CD14-positive monocyte (primary cell): ENCODE measurements at regions not wholly inside any gene's neighbourhood (a gene's known extent, or its start where the extent isn't known, plus 50 kb on each side); places are given as distances from the start of the nearest gene placed in this dataset.

Experiments used
- DNase-seq, 3 donors: peaks; one replicate each; pipeline ENCODE4 v3.0.0-alpha.2; 2011 to 2022
- H2AFZ ChIP-seq: 2 replicates; pipeline ENCODE4 v1.6.0; 2012; ENCODE audit warnings: mild to moderate bottlenecking, low read depth, low read length, inconsistent platforms; ENCODE audit not compliant: insufficient read depth, poor library complexity, severe bottlenecking
- H3K27ac ChIP-seq, 2 donors: 1 replicate in 1 of 2; 2 replicates in 1 of 2; pipeline ENCODE4 v1.5.1; 2012 to 2013; ENCODE audit warnings: low read length in 2 of 2, control low read depth in 1 of 2, inconsistent platforms in 1 of 2, low read depth in 1 of 2, mild to moderate bottlenecking in 1 of 2
- H3K27me3 ChIP-seq, 2 donors: one replicate each; pipeline versions ENCODE4 v1.6.0 to v1.6.1; 2011 to 2013; ENCODE audit warnings: low read length in 2 of 2; ENCODE audit not compliant: control insufficient read depth in 2 of 2, insufficient read depth in 2 of 2
- H3K36me3 ChIP-seq, 2 donors: replicated peaks in 1 of 2; 1 replicate in 1 of 2; 2 replicates in 1 of 2; pipeline versions ENCODE4 v1.5.1 to v1.6.1; 2012 to 2013; ENCODE audit warnings: low read length in 2 of 2, control low read depth in 1 of 2, inconsistent platforms in 1 of 2, mild to moderate bottlenecking in 1 of 2; ENCODE audit not compliant: insufficient read depth in 2 of 2, control insufficient read depth in 1 of 2
- H3K4me1 ChIP-seq, 2 donors: 1 replicate in 1 of 2; 2 replicates in 1 of 2; pipeline versions ENCODE4 v1.5.1 to v1.6.1; 2012 to 2013; ENCODE audit warnings: low read length in 2 of 2, control low read depth in 1 of 2, inconsistent platforms in 1 of 2, mild to moderate bottlenecking in 1 of 2, moderate library complexity in 1 of 2; ENCODE audit not compliant: insufficient read depth in 2 of 2, control insufficient read depth in 1 of 2
- H3K4me2 ChIP-seq: replicated peaks from 2 replicates; pipeline ENCODE3; 2012; ENCODE audit warnings: low read length, moderate library complexity, mild to moderate bottlenecking; ENCODE audit not compliant: poor library complexity, severe bottlenecking; ENCODE audit errors: extremely low read depth
- H3K4me3 ChIP-seq, 3 experiments: fragments of 200-600 bp in 1 of 3; sonication (generic) in 1 of 3; replicated peaks in 1 of 3; 1 replicate in 2 of 3; 2 replicates in 1 of 3; pipeline ENCODE4 v1.5.1; 2011 to 2013; ENCODE audit warnings: low read length in 3 of 3, mild to moderate bottlenecking in 3 of 3, control low read depth in 2 of 3, low read depth in 2 of 3, inconsistent platforms in 1 of 3, moderate library complexity in 1 of 3
- H3K79me2 ChIP-seq: 2 replicates; pipeline ENCODE4 v1.6.0; 2012; ENCODE audit warnings: mild to moderate bottlenecking, control low read depth, inconsistent platforms, low read length, moderate library complexity; ENCODE audit not compliant: insufficient read depth
- H3K9ac ChIP-seq: 2 replicates; pipeline ENCODE4 v1.6.0; 2017; ENCODE audit warnings: low read length, mild to moderate bottlenecking; ENCODE audit not compliant: insufficient read depth, poor library complexity, severe bottlenecking
- H3K9me3 ChIP-seq, 2 donors: replicated peaks in 1 of 2; 1 replicate in 1 of 2; 2 replicates in 1 of 2; pipeline versions ENCODE4 v1.5.1 to v1.6.1; 2012 to 2013; ENCODE audit warnings: low read length in 2 of 2, control low read depth in 1 of 2; ENCODE audit not compliant: control insufficient read depth in 1 of 2, insufficient read depth in 1 of 2
- H4K20me1 ChIP-seq: 2 replicates; pipeline ENCODE4 v1.6.0; 2012; ENCODE audit warnings: mild to moderate bottlenecking, low read length, control low read depth, moderate library complexity; ENCODE audit not compliant: insufficient read depth
- H3K27ac Mint-ChIP-seq, 7 donors: one replicate each; pipeline ENCODE4 v1.8.0; 2020; ENCODE audit warnings: mild to moderate bottlenecking in 7 of 7, mixed read lengths in 7 of 7, moderate library complexity in 6 of 7, inconsistent platforms in 2 of 7
- H3K27me3 Mint-ChIP-seq, 3 donors: one replicate each; pipeline ENCODE4 v1.8.0; 2021 to 2022; ENCODE audit warnings: low read depth in 3 of 3, mild to moderate bottlenecking in 3 of 3, mixed read lengths in 3 of 3, moderate library complexity in 3 of 3, inconsistent platforms in 1 of 3
- H3K36me3 Mint-ChIP-seq, 2 donors: one replicate each; pipeline ENCODE4 v1.8.0; 2020; ENCODE audit warnings: mixed read lengths in 2 of 2, inconsistent platforms in 1 of 2, mild to moderate bottlenecking in 1 of 2
- H3K4me1 Mint-ChIP-seq: one replicate; pipeline ENCODE4 v1.8.0; 2020; ENCODE audit warnings: mild to moderate bottlenecking, mixed read lengths
- H3K4me3 Mint-ChIP-seq, 2 donors: one replicate each; pipeline ENCODE4 v1.8.0; 2020; ENCODE audit warnings: mild to moderate bottlenecking in 2 of 2, mixed read lengths in 2 of 2, moderate library complexity in 1 of 2
- H3K9me3 Mint-ChIP-seq, 7 donors: one replicate each; pipeline ENCODE4 v1.8.0; 2020 to 2022; ENCODE audit warnings: mixed read lengths in 7 of 7, mild to moderate bottlenecking in 6 of 7, moderate library complexity in 6 of 7, inconsistent platforms in 2 of 7
- CTCF ChIP-seq: fragments of 200-600 bp; IDR thresholded peaks from one replicate; pipeline ENCODE4 v1.8.0; 2022; ENCODE audit warnings: antibody characterized with exemption, mild to moderate bottlenecking
- whole genome bisulfite sequencing: methylation state at CpG from one replicate; pipeline ENCODE4 v1.1.5; 2013; ENCODE audit warnings: missing lambda C conversion rate; ENCODE audit not compliant: insufficient coverage; 5-methylcytosine and 5-hydroxymethylcytosine counted together
- intact Hi-C, 2 donors: fragments of 100-400 bp; cut with micrococcal nuclease; formaldehyde crosslinking; loops; one replicate each; pipeline versions ENCODE4 v1.15.0 to v1.15.1; 2023

GRCh38 chr4:20641976-20642375 is 58.3 kb upstream of the PACRGL start:
- intact Hi-C loops: no loop called here
- Mint-ChIP-seq H3K27ac (peak overlapping the region in 1 of 7 donors; percentile 5), H3K4me3 (peak overlapping the region in 1 of 2 donors; percentile 15), H3K36me3 (no peaks in the 10 kb centered on the region), H3K27me3 (peaks cover 4 to 12% (median 8%) of the 10 kb centered on the region in 3 donors), H3K4me1 (peaks cover 16% of the 10 kb centered on the region), H3K9me3 (peaks cover 0 to 5% (median 0%) of the 10 kb centered on the region in 7 donors)
- Histone ChIP-seq H3K27ac (no peak overlapping the region), H3K27me3 (peaks cover 3 to 4% of the 10 kb centered on the region in 2 donors), H3K9ac (no peak overlapping the region), H3K9me3 (no peaks in the 10 kb centered on the region), H3K4me2 (no peak overlapping the region), H4K20me1 (no peaks in the 10 kb centered on the region), H3K36me3 (no peaks in the 10 kb centered on the region), H2AFZ (no peak overlapping the region), H3K4me3 (no peak overlapping the region), H3K4me1 (peaks cover 6 to 7% of the 10 kb centered on the region in 2 donors), H3K79me2 (no peaks in the 10 kb centered on the region)
- no CpG with 5 or more reads among the region's 3 CpGs for WGBS
- DNase-seq: peak in 2 of 3 donors; percentile 32 to 42
- no peak for TF ChIP-seq CTCF

GRCh38 chr4:20643631-20644030 is 56.6 kb upstream of the PACRGL start:
- no peaks in the 10 kb centered on the region for H3K36me3 ChIP-seq
- H3K27ac ChIP-seq: no peak overlapping the region
- WGBS: 75% methylated on average over 1 of the region's 2 CpGs
- intact Hi-C loops: no loop called here
- no peak overlapping the region for H2AFZ ChIP-seq
- peak in 1 of 3 donors; percentile 17 for DNase-seq
- H3K4me2 ChIP-seq: no peak overlapping the region
- peaks cover 8 to 11% (median 11%) of the 10 kb centered on the region in 3 donors for H3K27me3 Mint-ChIP-seq
- H3K4me3 Mint-ChIP-seq: peak overlapping the region in 1 of 2 donors; percentile 31
- peaks cover 3 to 4% of the 10 kb centered on the region in 2 donors for H3K27me3 ChIP-seq
- H3K9me3 Mint-ChIP-seq: peaks cover 0 to 5% (median 0%) of the 10 kb centered on the region in 7 donors
- no peaks in the 10 kb centered on the region for H3K9me3 ChIP-seq
- no peak overlapping the region for H3K4me3 ChIP-seq
- H3K4me1 Mint-ChIP-seq: peaks cover 16% of the 10 kb centered on the region
- no peak for TF ChIP-seq CTCF
- no peak overlapping the region for H3K9ac ChIP-seq
- no peaks in the 10 kb centered on the region for H4K20me1 ChIP-seq
- no peak overlapping the region for H3K27ac Mint-ChIP-seq
- H3K4me1 ChIP-seq: peaks cover 6 to 7% of the 10 kb centered on the region in 2 donors
- no peaks in the 10 kb centered on the region for H3K36me3 Mint-ChIP-seq
- H3K79me2 ChIP-seq: no peaks in the 10 kb centered on the region
